ENCODE measurements at regions not wholly inside any gene's neighbourhood (a gene's known extent, or its start where the extent isn't known, plus 50 kb on each side); places are given as distances from the start of the nearest gene placed in this dataset.

DNA sequence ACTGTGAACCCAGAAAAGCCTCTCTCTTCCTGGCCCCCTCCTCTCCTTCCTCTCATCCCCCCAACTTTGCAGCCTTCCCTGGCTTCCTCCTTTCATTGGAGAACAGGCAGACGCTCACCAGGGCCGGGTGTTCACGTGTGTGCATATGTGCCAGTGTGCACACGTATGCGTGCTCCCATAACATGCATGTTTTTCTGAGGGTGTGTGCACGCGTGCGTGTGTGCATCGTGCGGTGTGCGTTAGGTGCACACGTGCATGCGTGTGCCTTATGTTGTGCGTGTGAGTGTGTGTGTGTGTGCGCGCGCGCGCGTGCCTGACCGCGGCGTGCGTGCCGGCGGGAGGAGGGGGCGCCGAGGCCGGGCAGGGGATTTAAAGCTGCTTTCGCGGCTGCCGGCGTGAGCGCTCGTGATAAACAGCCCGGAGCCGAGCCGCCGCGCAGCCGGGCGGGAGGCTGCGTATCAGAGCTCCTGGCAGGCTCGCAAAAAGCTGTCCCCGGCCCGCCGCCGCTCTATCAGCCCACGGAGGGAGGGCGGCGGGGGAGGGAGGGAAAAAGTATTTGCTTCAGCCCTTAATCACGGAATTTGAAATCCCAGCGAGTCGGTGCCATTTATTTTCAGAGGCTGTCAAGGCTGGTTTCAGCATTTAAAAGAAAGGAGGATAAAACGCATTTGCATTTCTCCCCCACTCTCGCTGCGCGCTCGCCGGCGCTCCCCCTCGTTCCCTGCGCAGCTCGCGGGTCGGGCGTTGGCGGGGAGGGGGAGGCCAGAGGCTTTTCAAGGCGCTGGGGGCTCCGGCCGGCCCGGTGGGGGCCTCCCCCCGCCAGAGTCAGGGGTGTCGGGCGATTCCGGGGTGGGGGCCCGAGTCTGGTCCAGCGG, 183.9 kb downstream of the C9orf50 start:
- no peaks in the 10 kb centered on the region for H3K9me3 ChIP-seq (ENCODE audit: control insufficient read depth, insufficient read depth, low read depth, low read length)
- peak overlapping the region; percentile 26 for H2AFZ ChIP-seq (ENCODE audit: low read length)
- no peaks in the 10 kb centered on the region for H3K36me3 ChIP-seq (ENCODE audit: control insufficient read depth, insufficient read depth, low read length)
- peaks cover 2% of the 10 kb centered on the region for H3K4me1 ChIP-seq (ENCODE audit: control insufficient read depth, extremely low read depth, insufficient read depth, low read length)
- peak overlapping the region; percentile 40 to 62 (median 60) for H3K4me3 ChIP-seq (replicated peaks in 1 of 4; ENCODE audit: control extremely low read depth in 1 of 4, insufficient read depth in 1 of 4, low read depth in 3 of 4, low read length in 4 of 4)
- H4K20me1 ChIP-seq (ENCODE audit: control insufficient read depth, extremely low read depth, insufficient read depth, low read length), result no peaks in the 10 kb centered on the region
- no peak overlapping the region for H3K27ac ChIP-seq (ENCODE audit: insufficient read depth, low read length)
- H3K9ac ChIP-seq (ENCODE audit: insufficient read depth, low read length), result peak overlapping the region; percentile 42
- H3K4me2 ChIP-seq (ENCODE audit: extremely low read depth, insufficient read depth, low read length), result peak overlapping the region; percentile 89
- peak; percentile 42 for TF ChIP-seq EZH2 (IDR thresholded peaks at IDR 0.05; ENCODE audit: low read length, missing control alignments)
- TF ChIP-seq, protein P1, sequence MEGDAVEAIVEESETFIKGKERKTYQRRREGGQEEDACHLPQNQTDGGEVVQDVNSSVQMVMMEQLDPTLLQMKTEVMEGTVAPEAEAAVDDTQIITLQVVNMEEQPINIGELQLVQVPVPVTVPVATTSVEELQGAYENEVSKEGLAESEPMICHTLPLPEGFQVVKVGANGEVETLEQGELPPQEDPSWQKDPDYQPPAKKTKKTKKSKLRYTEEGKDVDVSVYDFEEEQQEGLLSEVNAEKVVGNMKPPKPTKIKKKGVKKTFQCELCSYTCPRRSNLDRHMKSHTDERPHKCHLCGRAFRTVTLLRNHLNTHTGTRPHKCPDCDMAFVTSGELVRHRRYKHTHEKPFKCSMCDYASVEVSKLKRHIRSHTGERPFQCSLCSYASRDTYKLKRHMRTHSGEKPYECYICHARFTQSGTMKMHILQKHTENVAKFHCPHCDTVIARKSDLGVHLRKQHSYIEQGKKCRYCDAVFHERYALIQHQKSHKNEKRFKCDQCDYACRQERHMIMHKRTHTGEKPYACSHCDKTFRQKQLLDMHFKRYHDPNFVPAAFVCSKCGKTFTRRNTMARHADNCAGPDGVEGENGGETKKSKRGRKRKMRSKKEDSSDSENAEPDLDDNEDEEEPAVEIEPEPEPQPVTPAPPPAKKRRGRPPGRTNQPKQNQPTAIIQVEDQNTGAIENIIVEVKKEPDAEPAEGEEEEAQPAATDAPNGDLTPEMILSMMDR (conservative IDR thresholded peaks at IDR 0.05 in 1 of 2, IDR thresholded peaks at IDR 0.05 in 1 of 2; ENCODE audit: low read depth in 1 of 2, low read length in 2 of 2), result no peak
- DNase-seq (ENCODE audit: low read depth in 2 of 2), result peak; percentile 50 to 74
- peaks cover 2% of the 10 kb centered on the region for H3K27me3 ChIP-seq (ENCODE audit: control insufficient read depth, insufficient read depth, low read length)
- no peaks in the 10 kb centered on the region for H3K79me2 ChIP-seq (ENCODE audit: control insufficient read depth, insufficient read depth, low read length)

DNA sequence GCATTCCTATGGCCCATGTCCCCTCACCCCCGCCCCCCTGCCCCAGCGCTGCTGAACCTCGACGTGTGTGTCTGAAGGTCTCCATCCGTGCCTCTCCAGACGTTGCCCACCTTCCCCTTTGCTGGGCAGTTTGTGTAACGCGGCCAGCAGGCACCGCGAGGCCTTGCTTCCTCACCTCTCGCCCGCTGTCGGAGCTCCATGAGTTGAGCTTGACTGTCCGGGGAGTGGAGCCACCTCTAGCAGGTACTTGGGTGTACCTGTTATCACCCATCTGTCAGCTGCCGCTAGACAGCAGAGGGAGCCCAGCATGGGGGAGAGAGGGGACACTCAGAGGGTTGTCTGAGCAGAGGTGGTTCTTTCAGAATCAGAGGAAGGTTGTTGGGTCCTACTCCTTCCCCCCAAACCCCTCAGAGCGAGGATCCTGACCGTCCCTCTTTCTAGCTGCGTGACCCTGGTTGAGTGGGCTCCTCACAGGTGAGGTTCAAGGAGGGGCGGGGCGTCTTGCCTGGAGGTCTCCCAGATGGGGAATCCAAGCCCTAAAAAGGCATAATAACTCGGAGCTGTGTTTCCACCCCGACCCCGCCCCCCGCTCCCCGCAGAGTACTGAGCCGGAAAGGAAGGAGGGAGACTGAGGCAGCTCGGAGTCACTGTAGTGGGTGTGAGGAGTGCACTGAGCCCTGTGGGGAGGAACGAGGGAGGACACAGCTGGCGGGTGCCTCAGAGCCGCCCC, 184.7 kb downstream of the C9orf50 start:
- H3K36me3 ChIP-seq (ENCODE audit: control insufficient read depth, insufficient read depth, low read length), result no peaks in the 10 kb centered on the region
- TF ChIP-seq, protein P1 (conservative IDR thresholded peaks at IDR 0.05 in 1 of 2, IDR thresholded peaks at IDR 0.05 in 1 of 2; ENCODE audit: low read depth in 1 of 2, low read length in 2 of 2), result no peak
- no peak for TF ChIP-seq EZH2 (IDR thresholded peaks at IDR 0.05; ENCODE audit: low read length, missing control alignments)
- no peak overlapping the region for H2AFZ ChIP-seq (ENCODE audit: low read length)
- no peak overlapping the region for H3K9ac ChIP-seq (ENCODE audit: insufficient read depth, low read length)
- no peak overlapping the region for H3K4me2 ChIP-seq (ENCODE audit: extremely low read depth, insufficient read depth, low read length)
- peaks cover 2% of the 10 kb centered on the region for H3K4me1 ChIP-seq (ENCODE audit: control insufficient read depth, extremely low read depth, insufficient read depth, low read length)
- H3K79me2 ChIP-seq (ENCODE audit: control insufficient read depth, insufficient read depth, low read length), result no peaks in the 10 kb centered on the region
- no peak overlapping the region for H3K4me3 ChIP-seq (replicated peaks in 1 of 4; ENCODE audit: control extremely low read depth in 1 of 4, insufficient read depth in 1 of 4, low read depth in 3 of 4, low read length in 4 of 4)
- no peak overlapping the region for H3K27ac ChIP-seq (ENCODE audit: insufficient read depth, low read length)
- no peaks in the 10 kb centered on the region for H3K9me3 ChIP-seq (ENCODE audit: control insufficient read depth, insufficient read depth, low read depth, low read length)
- peaks cover 2% of the 10 kb centered on the region for H3K27me3 ChIP-seq (ENCODE audit: control insufficient read depth, insufficient read depth, low read length)
- no peaks in the 10 kb centered on the region for H4K20me1 ChIP-seq (ENCODE audit: control insufficient read depth, extremely low read depth, insufficient read depth, low read length)
- no peak for DNase-seq (ENCODE audit: low read depth in 2 of 2)

DNA sequence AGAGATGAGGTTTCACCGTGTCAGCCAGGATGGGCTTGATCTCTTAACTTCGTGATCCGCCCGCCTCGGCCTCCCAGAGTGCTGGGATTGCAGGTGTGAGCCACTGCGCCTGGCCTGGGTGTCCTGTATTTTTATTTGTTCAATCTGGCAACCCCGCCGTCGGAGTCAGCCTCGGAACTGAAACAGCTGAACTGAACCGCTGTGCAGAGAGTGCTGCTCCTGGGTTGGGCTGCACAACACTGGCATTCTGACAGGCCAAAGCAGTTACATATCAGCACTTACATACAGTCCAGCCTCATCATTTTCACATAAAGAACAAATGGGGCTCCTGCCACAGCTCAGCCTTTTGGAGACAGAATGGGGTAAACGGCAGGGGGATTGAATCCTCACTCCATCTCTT, 185.6 kb downstream of the C9orf50 start:
- H3K36me3 ChIP-seq (ENCODE audit: control insufficient read depth, insufficient read depth, low read length), result no peaks in the 10 kb centered on the region
- H2AFZ ChIP-seq (ENCODE audit: low read length), result no peak overlapping the region
- H3K27me3 ChIP-seq (ENCODE audit: control insufficient read depth, insufficient read depth, low read length), result peaks cover 2% of the 10 kb centered on the region
- no peak for DNase-seq (ENCODE audit: low read depth in 2 of 2)
- H3K9me3 ChIP-seq (ENCODE audit: control insufficient read depth, insufficient read depth, low read depth, low read length), result no peaks in the 10 kb centered on the region
- peaks cover 2% of the 10 kb centered on the region for H3K4me1 ChIP-seq (ENCODE audit: control insufficient read depth, extremely low read depth, insufficient read depth, low read length)
- H3K4me2 ChIP-seq (ENCODE audit: extremely low read depth, insufficient read depth, low read length), result no peak overlapping the region
- TF ChIP-seq, protein P1 (conservative IDR thresholded peaks at IDR 0.05 in 1 of 2, IDR thresholded peaks at IDR 0.05 in 1 of 2; ENCODE audit: low read depth in 1 of 2, low read length in 2 of 2), result no peak
- no peak for TF ChIP-seq EZH2 (IDR thresholded peaks at IDR 0.05; ENCODE audit: low read length, missing control alignments)
- H4K20me1 ChIP-seq (ENCODE audit: control insufficient read depth, extremely low read depth, insufficient read depth, low read length), result no peaks in the 10 kb centered on the region
- no peaks in the 10 kb centered on the region for H3K79me2 ChIP-seq (ENCODE audit: control insufficient read depth, insufficient read depth, low read length)
- H3K9ac ChIP-seq (ENCODE audit: insufficient read depth, low read length), result no peak overlapping the region
- H3K27ac ChIP-seq (ENCODE audit: insufficient read depth, low read length), result no peak overlapping the region
- no peak overlapping the region for H3K4me3 ChIP-seq (replicated peaks in 1 of 4; ENCODE audit: control extremely low read depth in 1 of 4, insufficient read depth in 1 of 4, low read depth in 3 of 4, low read length in 4 of 4)

All from fibroblast of lung (primary cell).